ENCODE measurements at regions not wholly inside any gene's neighbourhood (a gene's known extent, or its start where the extent isn't known, plus 50 kb on each side); places are given as distances from the start of the nearest gene placed in this dataset.

DNA sequence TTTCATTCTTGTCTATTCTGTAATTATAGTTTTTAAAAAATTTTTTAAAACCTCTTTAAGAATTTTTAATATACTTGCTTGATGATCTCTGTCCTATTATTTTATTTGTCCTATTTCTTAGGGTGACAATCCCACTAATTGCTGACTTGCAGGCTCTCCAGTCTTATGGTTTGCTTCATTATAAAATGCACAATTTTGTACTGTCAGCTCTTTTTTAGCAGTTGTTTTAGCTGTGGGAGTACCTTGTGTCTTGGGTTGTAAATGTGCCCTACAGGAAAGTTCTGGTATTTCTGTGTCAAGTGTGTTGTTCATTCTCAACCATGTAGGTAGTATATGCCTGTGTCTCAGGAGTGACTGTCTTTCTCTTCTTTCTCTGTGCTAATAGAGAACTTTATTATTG lies 118.2 kb upstream of the IL15 start:
- Histone ChIP-seq H3K27me3 (ENCODE audit: insufficient read depth, insufficient read length) (no peaks in the 10 kb centered on the region), H3K36me3 (ENCODE audit: insufficient read depth, insufficient read length, low read length) (no peaks in the 10 kb centered on the region), H3K9me3 (ENCODE audit: insufficient read depth, low read length) (no peaks in the 10 kb centered on the region), H3K4me1 (ENCODE audit: insufficient read depth, insufficient read length) (no peaks in the 10 kb centered on the region), H3K4me3 (ENCODE audit: insufficient read length, low read depth) (no peak overlapping the region), H3K9ac (ENCODE audit: insufficient read length, low read depth) (no peak overlapping the region)
- no peak for DNase-seq (ENCODE audit: low read depth, low spot score)
- TF ChIP-seq ZNF274 (IDR thresholded peaks at IDR 0.05; ENCODE audit: low read depth, low read length) = no peak
- no peak for TF ChIP-seq SUZ12 (IDR thresholded peaks at IDR 0.05; ENCODE audit: extremely low read depth, insufficient read depth, insufficient read length)
- no peak for TF ChIP-seq YY1 (IDR thresholded peaks at IDR 0.05; ENCODE audit: insufficient read depth, insufficient read length)

DNA sequence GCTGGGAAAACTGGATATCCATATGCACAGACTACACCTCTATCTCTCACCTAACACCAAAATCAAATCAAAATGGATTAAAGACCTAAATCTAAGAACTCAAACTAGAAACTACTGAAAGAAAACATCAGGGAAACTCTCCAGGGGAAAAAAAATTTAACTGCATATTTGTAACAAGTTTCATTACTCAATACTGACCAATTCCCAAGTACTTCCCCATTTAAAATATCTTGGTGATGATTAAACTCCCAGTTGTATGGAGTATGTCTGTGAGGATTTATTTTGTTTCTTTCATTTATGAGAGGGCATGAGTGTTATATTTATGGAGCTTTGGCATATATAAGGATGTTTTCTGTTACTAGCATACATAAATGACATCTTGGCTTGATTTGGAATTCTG lies 112.3 kb upstream of the IL15 start:
- Histone ChIP-seq H3K36me3 (ENCODE audit: insufficient read depth, insufficient read length, low read length) (no peaks in the 10 kb centered on the region), H3K4me3 (ENCODE audit: insufficient read length, low read depth) (no peak overlapping the region), H3K4me1 (ENCODE audit: insufficient read depth, insufficient read length) (no peaks in the 10 kb centered on the region), H3K27me3 (ENCODE audit: insufficient read depth, insufficient read length) (no peaks in the 10 kb centered on the region), H3K9ac (ENCODE audit: insufficient read length, low read depth) (no peak overlapping the region), H3K9me3 (ENCODE audit: insufficient read depth, low read length) (no peaks in the 10 kb centered on the region)
- no peak for DNase-seq (ENCODE audit: low read depth, low spot score)
- no peak for TF ChIP-seq ZNF274 (IDR thresholded peaks at IDR 0.05; ENCODE audit: low read depth, low read length)
- no peak for TF ChIP-seq SUZ12 (IDR thresholded peaks at IDR 0.05; ENCODE audit: extremely low read depth, insufficient read depth, insufficient read length)
- TF ChIP-seq YY1 (IDR thresholded peaks at IDR 0.05; ENCODE audit: insufficient read depth, insufficient read length) = no peak

DNA sequence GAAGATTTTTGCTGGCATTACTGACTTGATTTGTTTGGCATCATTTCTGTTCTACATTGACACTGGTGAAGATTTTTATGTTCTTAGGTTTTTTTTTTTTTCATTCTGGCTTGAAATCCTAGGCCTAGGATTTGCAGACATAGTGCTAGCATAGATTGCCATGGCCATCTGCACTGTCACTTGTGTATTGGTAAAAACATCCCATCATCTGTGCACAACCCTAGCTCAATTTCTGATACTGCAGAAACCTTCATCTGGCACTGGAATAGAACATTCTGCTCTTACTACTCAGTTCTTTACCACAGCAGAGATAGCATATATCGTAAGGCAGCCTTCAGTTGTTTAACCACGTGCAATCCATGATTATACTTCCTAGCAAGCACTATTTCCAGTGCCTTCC lies 111.5 kb upstream of the IL15 start:
- H3K4me1 ChIP-seq (ENCODE audit: insufficient read depth, insufficient read length) = no peaks in the 10 kb centered on the region
- H3K9me3 ChIP-seq (ENCODE audit: insufficient read depth, low read length) = no peaks in the 10 kb centered on the region
- H3K9ac ChIP-seq (ENCODE audit: insufficient read length, low read depth) = no peak overlapping the region
- H3K4me3 ChIP-seq (ENCODE audit: insufficient read length, low read depth) = no peak overlapping the region
- no peaks in the 10 kb centered on the region for H3K36me3 ChIP-seq (ENCODE audit: insufficient read depth, insufficient read length, low read length)
- TF ChIP-seq ZNF274 (IDR thresholded peaks at IDR 0.05; ENCODE audit: low read depth, low read length) = no peak
- TF ChIP-seq SUZ12 (IDR thresholded peaks at IDR 0.05; ENCODE audit: extremely low read depth, insufficient read depth, insufficient read length) = no peak
- no peak for TF ChIP-seq YY1 (IDR thresholded peaks at IDR 0.05; ENCODE audit: insufficient read depth, insufficient read length)
- no peaks in the 10 kb centered on the region for H3K27me3 ChIP-seq (ENCODE audit: insufficient read depth, insufficient read length)
- DNase-seq (ENCODE audit: low read depth, low spot score) = no peak

GRCh38 chr4:141530627-141531026 lies 105.8 kb upstream of the IL15 start:
- no peak for DNase-seq (ENCODE audit: low read depth, low spot score)
- Histone ChIP-seq H3K4me1 (ENCODE audit: insufficient read depth, insufficient read length) (no peaks in the 10 kb centered on the region), H3K4me3 (ENCODE audit: insufficient read length, low read depth) (no peak overlapping the region), H3K36me3 (ENCODE audit: insufficient read depth, insufficient read length, low read length) (no peaks in the 10 kb centered on the region), H3K27me3 (ENCODE audit: insufficient read depth, insufficient read length) (no peaks in the 10 kb centered on the region), H3K9me3 (ENCODE audit: insufficient read depth, low read length) (no peaks in the 10 kb centered on the region), H3K9ac (ENCODE audit: insufficient read length, low read depth) (no peak overlapping the region)
- TF ChIP-seq YY1 (IDR thresholded peaks at IDR 0.05; ENCODE audit: insufficient read depth, insufficient read length) = no peak
- TF ChIP-seq ZNF274 (IDR thresholded peaks at IDR 0.05; ENCODE audit: low read depth, low read length) = no peak
- no peak for TF ChIP-seq SUZ12 (IDR thresholded peaks at IDR 0.05; ENCODE audit: extremely low read depth, insufficient read depth, insufficient read length)

GRCh38 chr4:141534985-141535384 lies 101.4 kb upstream of the IL15 start:
- TF ChIP-seq SUZ12 (IDR thresholded peaks at IDR 0.05; ENCODE audit: extremely low read depth, insufficient read depth, insufficient read length) (no peak), YY1 (IDR thresholded peaks at IDR 0.05; ENCODE audit: insufficient read depth, insufficient read length) (no peak), ZNF274 (IDR thresholded peaks at IDR 0.05; ENCODE audit: low read depth, low read length) (no peak)
- no peaks in the 10 kb centered on the region for H3K9me3 ChIP-seq (ENCODE audit: insufficient read depth, low read length)

DNA sequence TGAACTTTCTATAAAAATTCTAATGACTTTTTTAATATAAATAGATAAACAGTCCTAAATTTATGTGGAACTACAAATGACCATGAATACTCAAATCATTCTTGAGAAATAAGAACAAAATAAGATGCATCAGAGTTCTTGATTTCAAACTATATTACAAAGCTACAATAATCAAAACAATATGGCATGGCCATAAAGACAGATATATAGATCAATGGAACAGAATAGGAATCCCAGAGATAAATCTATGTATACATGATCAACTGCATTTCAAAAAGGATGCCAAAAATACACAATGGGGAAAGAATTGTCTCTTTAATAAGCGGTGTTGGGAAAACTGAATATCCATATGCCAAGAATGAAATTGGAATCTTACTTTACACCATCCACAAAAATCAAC lies 98.4 kb upstream of the IL15 start:
- DNase-seq (ENCODE audit: low read depth, low spot score) = no peak

More at GRCh38 chr4:141534985-141535384, 101.4 kb upstream of the IL15 start:
- H3K4me1 ChIP-seq (ENCODE audit: insufficient read depth, insufficient read length) = no peaks in the 10 kb centered on the region
- H3K36me3 ChIP-seq (ENCODE audit: insufficient read depth, insufficient read length, low read length) = no peaks in the 10 kb centered on the region
- DNase-seq (ENCODE audit: low read depth, low spot score) = no peak
- H3K4me3 ChIP-seq (ENCODE audit: insufficient read length, low read depth) = no peak overlapping the region
- H3K27me3 ChIP-seq (ENCODE audit: insufficient read depth, insufficient read length) = no peaks in the 10 kb centered on the region
- no peak overlapping the region for H3K9ac ChIP-seq (ENCODE audit: insufficient read length, low read depth)

DNA sequence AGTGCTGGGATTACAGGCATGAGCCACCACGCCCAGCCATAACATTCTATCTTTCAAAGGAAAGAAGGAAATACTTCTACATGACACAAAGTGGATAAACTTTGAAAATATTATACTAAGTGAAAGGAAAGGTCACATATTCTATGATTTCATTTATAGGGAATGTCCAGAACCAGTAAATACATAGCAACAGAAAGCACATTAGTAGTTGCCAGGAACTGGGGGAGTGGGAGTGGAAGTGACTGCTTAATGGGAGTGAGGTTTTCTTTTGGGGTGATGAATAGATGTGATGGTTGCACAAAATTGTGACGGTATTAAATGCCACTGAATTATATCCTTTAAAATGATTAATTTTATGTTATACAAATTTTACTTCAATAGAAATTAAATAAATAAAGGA lies 95.7 kb upstream of the IL15 start:
- Histone ChIP-seq H3K9me3 (ENCODE audit: insufficient read depth, low read length) (no peaks in the 10 kb centered on the region), H3K4me3 (ENCODE audit: insufficient read length, low read depth) (no peak overlapping the region), H3K4me1 (ENCODE audit: insufficient read depth, insufficient read length) (no peaks in the 10 kb centered on the region), H3K27me3 (ENCODE audit: insufficient read depth, insufficient read length) (no peaks in the 10 kb centered on the region), H3K36me3 (ENCODE audit: insufficient read depth, insufficient read length, low read length) (no peaks in the 10 kb centered on the region), H3K9ac (ENCODE audit: insufficient read length, low read depth) (no peak overlapping the region)
- no peak for TF ChIP-seq SUZ12 (IDR thresholded peaks at IDR 0.05; ENCODE audit: extremely low read depth, insufficient read depth, insufficient read length)
- TF ChIP-seq YY1 (IDR thresholded peaks at IDR 0.05; ENCODE audit: insufficient read depth, insufficient read length) = no peak
- TF ChIP-seq ZNF274 (IDR thresholded peaks at IDR 0.05; ENCODE audit: low read depth, low read length) = no peak
- no peak for DNase-seq (ENCODE audit: low read depth, low spot score)

More for the DNA sequence above, 98.4 kb upstream of the IL15 start:
- TF ChIP-seq SUZ12 (IDR thresholded peaks at IDR 0.05; ENCODE audit: extremely low read depth, insufficient read depth, insufficient read length) = no peak
- TF ChIP-seq YY1 (IDR thresholded peaks at IDR 0.05; ENCODE audit: insufficient read depth, insufficient read length) = no peak
- no peak for TF ChIP-seq ZNF274 (IDR thresholded peaks at IDR 0.05; ENCODE audit: low read depth, low read length)
- H3K4me3 ChIP-seq (ENCODE audit: insufficient read length, low read depth) = no peak overlapping the region
- no peak overlapping the region for H3K9ac ChIP-seq (ENCODE audit: insufficient read length, low read depth)
- H3K27me3 ChIP-seq (ENCODE audit: insufficient read depth, insufficient read length) = no peaks in the 10 kb centered on the region
- H3K4me1 ChIP-seq (ENCODE audit: insufficient read depth, insufficient read length) = no peaks in the 10 kb centered on the region
- no peaks in the 10 kb centered on the region for H3K36me3 ChIP-seq (ENCODE audit: insufficient read depth, insufficient read length, low read length)
- H3K9me3 ChIP-seq (ENCODE audit: insufficient read depth, low read length) = no peaks in the 10 kb centered on the region

Data from NT2/D1 (cell line).